ENCODE measurements at regions not wholly inside any gene's neighbourhood (a gene's known extent, or its start where the extent isn't known, plus 50 kb on each side); places are given as distances from the start of the nearest gene placed in this dataset.

DNA sequence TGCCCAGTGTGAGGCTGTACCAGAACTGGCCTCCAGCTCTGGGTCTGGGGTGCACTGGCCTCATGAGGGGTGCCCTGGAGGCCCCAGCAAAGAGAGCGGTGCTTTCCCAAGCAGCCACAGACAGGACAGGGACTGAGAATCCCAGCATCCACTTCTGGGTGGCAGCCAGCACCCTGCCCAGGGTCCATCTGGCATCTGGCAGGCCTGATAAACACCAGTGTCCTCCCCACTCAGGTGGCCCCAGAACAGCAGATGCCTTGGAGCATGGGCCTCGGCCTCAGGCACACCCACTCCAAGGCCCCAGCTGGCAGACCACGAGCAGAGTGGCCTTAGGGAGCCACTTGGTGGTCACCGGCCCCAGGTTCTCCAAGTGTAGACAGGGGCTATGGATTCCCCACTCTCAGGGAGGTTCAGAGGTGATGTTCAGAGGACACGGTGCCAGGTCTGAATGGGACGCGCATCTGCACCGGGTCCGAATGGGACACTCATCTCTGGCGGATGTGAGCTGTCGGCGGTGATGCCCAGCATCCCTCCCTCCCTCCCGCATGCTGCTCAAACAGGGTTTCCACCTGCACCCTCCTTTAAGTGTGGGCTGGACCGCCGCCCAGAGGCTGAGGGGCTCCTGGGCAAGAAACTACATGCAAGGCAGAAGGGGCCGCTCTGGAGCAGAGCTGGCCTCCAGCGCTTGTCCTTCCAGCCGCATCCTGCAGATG lies 82.2 kb upstream of the GPC1 start:
- TF ChIP-seq, protein P1, sequence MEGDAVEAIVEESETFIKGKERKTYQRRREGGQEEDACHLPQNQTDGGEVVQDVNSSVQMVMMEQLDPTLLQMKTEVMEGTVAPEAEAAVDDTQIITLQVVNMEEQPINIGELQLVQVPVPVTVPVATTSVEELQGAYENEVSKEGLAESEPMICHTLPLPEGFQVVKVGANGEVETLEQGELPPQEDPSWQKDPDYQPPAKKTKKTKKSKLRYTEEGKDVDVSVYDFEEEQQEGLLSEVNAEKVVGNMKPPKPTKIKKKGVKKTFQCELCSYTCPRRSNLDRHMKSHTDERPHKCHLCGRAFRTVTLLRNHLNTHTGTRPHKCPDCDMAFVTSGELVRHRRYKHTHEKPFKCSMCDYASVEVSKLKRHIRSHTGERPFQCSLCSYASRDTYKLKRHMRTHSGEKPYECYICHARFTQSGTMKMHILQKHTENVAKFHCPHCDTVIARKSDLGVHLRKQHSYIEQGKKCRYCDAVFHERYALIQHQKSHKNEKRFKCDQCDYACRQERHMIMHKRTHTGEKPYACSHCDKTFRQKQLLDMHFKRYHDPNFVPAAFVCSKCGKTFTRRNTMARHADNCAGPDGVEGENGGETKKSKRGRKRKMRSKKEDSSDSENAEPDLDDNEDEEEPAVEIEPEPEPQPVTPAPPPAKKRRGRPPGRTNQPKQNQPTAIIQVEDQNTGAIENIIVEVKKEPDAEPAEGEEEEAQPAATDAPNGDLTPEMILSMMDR (IDR thresholded peaks at IDR 0.05; ENCODE audit: insufficient read depth, low read depth, low read length) = no peak
- no peak for TF ChIP-seq EZH2 (IDR thresholded peaks at IDR 0.05; ENCODE audit: insufficient read depth, low read length)

Measured in astrocyte (in vitro differentiated cells and primary cell).